Endothelial cell (in vitro differentiated cells): ENCODE measurements at regions not wholly inside any gene's neighbourhood (a gene's known extent, or its start where the extent isn't known, plus 50 kb on each side); places are given as distances from the start of the nearest gene placed in this dataset.
"Not testable (repeated sequence)": the region's sequence is repeated elsewhere in the genome, so short reads cannot be mapped to it uniquely, and the experiment has no call there.

Source experiments
- DNase-seq: peaks from one replicate; pipeline ENCODE4 v3.0.0; 2021; ENCODE audit warnings: low spot score
- H3K27ac Mint-ChIP-seq: one replicate; pipeline ENCODE4 v1.8.0; 2021; ENCODE audit warnings: mixed read lengths, inconsistent platforms; ENCODE audit not compliant: unreplicated experiment
- H3K27me3 Mint-ChIP-seq: one replicate; pipeline ENCODE4 v1.8.0; 2021; ENCODE audit warnings: mild to moderate bottlenecking, moderate library complexity, mixed read lengths, inconsistent platforms; ENCODE audit not compliant: unreplicated experiment
- H3K36me3 Mint-ChIP-seq: one replicate; pipeline ENCODE4 v1.8.0; 2021; ENCODE audit warnings: mild to moderate bottlenecking, low read depth, mixed read lengths, inconsistent platforms; ENCODE audit not compliant: unreplicated experiment
- H3K4me1 Mint-ChIP-seq: one replicate; pipeline ENCODE4 v1.8.0; 2021; ENCODE audit warnings: mild to moderate bottlenecking, mixed read lengths, inconsistent platforms; ENCODE audit not compliant: unreplicated experiment
- H3K4me3 Mint-ChIP-seq: one replicate; pipeline ENCODE4 v1.8.0; 2021; ENCODE audit warnings: mild to moderate bottlenecking, mixed read lengths, inconsistent platforms; ENCODE audit not compliant: unreplicated experiment
- H3K9me3 Mint-ChIP-seq: one replicate; pipeline ENCODE4 v1.8.0; 2021; ENCODE audit warnings: mixed read lengths, inconsistent platforms; ENCODE audit not compliant: unreplicated experiment
- CTCF ChIP-seq: fragments of 200-600 bp; sonication (generic); IDR thresholded peaks from one replicate; pipeline ENCODE4 v1.5.0; 2021; ENCODE audit warnings: antibody characterized with exemption; ENCODE audit not compliant: unreplicated experiment

GRCh38 chr7:149553991-149554390 lies 56.4 kb upstream of the ZNF746 start:
- DNase-seq, H3K27ac Mint-ChIP-seq, H3K4me3 Mint-ChIP-seq, H3K4me1 Mint-ChIP-seq: not testable (repeated sequence)
- Mint-ChIP-seq H3K27me3 (peaks cover 11% of the 10 kb centered on the region), H3K36me3 (peaks cover 64% of the 10 kb centered on the region), H3K9me3 (peaks cover 11% of the 10 kb centered on the region)

- H3K36me3 Mint-ChIP-seq: peaks cover 68% of the 10 kb centered on the region
- no peak for TF ChIP-seq CTCF
Observed at GRCh38 chr7:149552799-149553198, 55.2 kb upstream of the ZNF746 start.

More at GRCh38 chr7:149552799-149553198, 55.2 kb upstream of the ZNF746 start:
- H3K27ac Mint-ChIP-seq: no peak overlapping the region
- H3K4me1 Mint-ChIP-seq: peaks cover 9% of the 10 kb centered on the region
- peaks cover 11% of the 10 kb centered on the region for H3K9me3 Mint-ChIP-seq
- H3K4me3 Mint-ChIP-seq: peak overlapping the region; percentile 56
- H3K27me3 Mint-ChIP-seq: peaks cover 11% of the 10 kb centered on the region
- DNase-seq: no peak
